BLaER1 (cell line): ENCODE measurements at regions not wholly inside any gene's neighbourhood (a gene's known extent, or its start where the extent isn't known, plus 50 kb on each side); places are given as distances from the start of the nearest gene placed in this dataset.

Experiments used
- H3K27ac ChIP-seq: shearing (Covaris generic); formaldehyde crosslinking; 2 replicates; pipeline ENCODE4 v1.8.1; 2022
- H3K27me3 ChIP-seq: shearing (Covaris generic); formaldehyde crosslinking; 2 replicates; pipeline ENCODE4 v1.8.1; 2022
- H3K36me3 ChIP-seq: shearing (Covaris generic); formaldehyde crosslinking; 2 replicates; pipeline ENCODE4 v1.8.1; 2022
- H3K4me1 ChIP-seq: shearing (Covaris generic); formaldehyde crosslinking; 2 replicates; pipeline ENCODE4 v1.8.1; 2022
- H3K4me2 ChIP-seq: shearing (Covaris generic); formaldehyde crosslinking; 2 replicates; pipeline ENCODE4 v1.8.1; 2022
- H3K4me3 ChIP-seq: shearing (Covaris generic); formaldehyde crosslinking; 2 replicates; pipeline ENCODE4 v1.8.1; 2022
- H3K9ac ChIP-seq: shearing (Covaris generic); formaldehyde crosslinking; 2 replicates; pipeline ENCODE4 v1.8.1; 2022
- H3K9me3 ChIP-seq: shearing (Covaris generic); formaldehyde crosslinking; 2 replicates; pipeline ENCODE4 v1.8.1; 2022
- H4K20me1 ChIP-seq: shearing (Covaris generic); formaldehyde crosslinking; 2 replicates; pipeline ENCODE4 v1.8.1; 2022
- Cebpa-rat ChIP-seq: shearing (Covaris generic); IDR thresholded peaks from 2 replicates; pipeline ENCODE4 v1.8.1; 2022

- Histone ChIP-seq H3K27me3 (no peaks in the 10 kb centered on the region), H3K36me3 (no peaks in the 10 kb centered on the region), H3K4me2 (no peak overlapping the region), H3K4me3 (no peak overlapping the region), H3K4me1 (no peaks in the 10 kb centered on the region), H3K9ac (no peak overlapping the region), H3K27ac (no peak overlapping the region), H4K20me1 (no peaks in the 10 kb centered on the region), H3K9me3 (no peaks in the 10 kb centered on the region)
- TF ChIP-seq Cebpa-rat, result no peak
Measured at GRCh38 chr6:165925474-165926156, 242.0 kb downstream of the TBXT start.

GRCh38 chr6:165922309-165922794, 245.3 kb downstream of the TBXT start:
- H3K4me3 ChIP-seq, result no peak overlapping the region
- H4K20me1 ChIP-seq, result no peaks in the 10 kb centered on the region
- H3K27me3 ChIP-seq, result no peaks in the 10 kb centered on the region
- no peaks in the 10 kb centered on the region for H3K36me3 ChIP-seq
- no peak for TF ChIP-seq Cebpa-rat
- no peaks in the 10 kb centered on the region for H3K9me3 ChIP-seq
- no peak overlapping the region for H3K27ac ChIP-seq
- no peak overlapping the region for H3K4me2 ChIP-seq
- H3K9ac ChIP-seq, result no peak overlapping the region
- H3K4me1 ChIP-seq, result no peaks in the 10 kb centered on the region

GRCh38 chr6:165920896-165921671, 246.6 kb downstream of the TBXT start:
- Histone ChIP-seq H3K4me3 (no peak overlapping the region), H4K20me1 (no peaks in the 10 kb centered on the region), H3K9ac (no peak overlapping the region), H3K27ac (no peak overlapping the region), H3K4me1 (no peaks in the 10 kb centered on the region), H3K4me2 (no peak overlapping the region), H3K36me3 (no peaks in the 10 kb centered on the region), H3K27me3 (no peaks in the 10 kb centered on the region), H3K9me3 (no peaks in the 10 kb centered on the region)
- TF ChIP-seq Cebpa-rat, result no peak

DNA sequence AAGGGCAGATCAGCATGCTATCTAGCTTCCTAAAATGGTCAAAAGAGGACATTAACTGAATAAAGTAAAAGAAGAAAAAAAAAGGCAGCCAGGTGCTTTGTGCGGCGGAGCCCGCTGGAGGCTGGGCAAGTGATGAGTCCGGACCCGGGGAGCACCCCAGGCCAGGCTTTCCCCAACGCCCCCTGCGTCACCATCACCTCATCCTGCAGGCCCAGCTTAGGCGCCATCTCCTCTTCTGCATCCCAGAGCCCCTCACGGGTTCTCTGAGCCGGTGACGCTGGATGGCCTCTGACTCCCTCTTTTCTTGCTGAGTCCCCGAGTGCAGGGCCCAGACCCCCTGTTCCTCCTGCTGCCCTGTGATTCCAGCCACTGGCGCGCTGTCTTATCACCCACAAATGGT, 250.1 kb downstream of the TBXT start:
- Histone ChIP-seq H3K36me3 (no peaks in the 10 kb centered on the region), H3K27ac (no peak overlapping the region), H3K4me2 (no peak overlapping the region), H3K9ac (no peak overlapping the region), H4K20me1 (no peaks in the 10 kb centered on the region), H3K27me3 (no peaks in the 10 kb centered on the region), H3K4me1 (no peaks in the 10 kb centered on the region), H3K9me3 (no peaks in the 10 kb centered on the region), H3K4me3 (no peak overlapping the region)
- no peak for TF ChIP-seq Cebpa-rat

DNA sequence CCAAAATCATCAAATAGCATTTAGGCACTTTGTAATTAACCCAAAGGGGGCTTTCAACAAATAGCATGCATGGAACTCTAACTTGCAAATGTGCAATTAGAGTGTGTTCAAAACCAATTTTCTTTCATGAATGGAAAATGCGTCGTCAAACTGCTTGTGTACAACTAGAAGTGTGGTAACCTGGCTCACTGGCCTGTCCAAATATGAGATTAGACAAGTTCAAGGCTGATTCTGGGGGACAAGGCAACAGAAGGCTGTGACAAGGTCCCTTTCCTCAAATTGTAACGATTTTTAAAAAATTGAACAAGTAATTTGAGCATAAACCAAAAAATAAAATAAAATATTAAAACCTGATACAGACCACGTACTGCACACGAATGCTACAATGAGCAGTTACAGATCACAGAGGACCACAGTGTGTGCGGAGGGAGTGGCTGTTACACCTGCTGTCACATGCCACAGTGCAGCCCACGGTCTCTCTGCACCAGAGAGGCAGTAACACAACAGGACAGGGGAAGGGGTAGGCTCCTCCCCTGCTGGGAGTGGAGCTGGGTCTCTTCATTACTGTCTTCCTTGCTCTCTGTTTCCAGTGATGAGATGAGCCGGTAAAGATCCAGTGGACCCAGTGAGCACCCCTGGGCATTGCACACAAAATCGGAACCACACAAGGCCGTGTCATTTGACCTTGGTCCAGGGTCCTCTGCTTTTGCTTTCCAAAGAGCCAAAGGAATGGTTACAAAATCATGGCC, 252.2 kb upstream of the PDE10A start:
- H3K36me3 ChIP-seq, result no peaks in the 10 kb centered on the region
- H3K27me3 ChIP-seq, result no peaks in the 10 kb centered on the region
- TF ChIP-seq Cebpa-rat, result no peak
- H3K9ac ChIP-seq, result no peak overlapping the region
- no peak overlapping the region for H3K4me2 ChIP-seq
- H3K27ac ChIP-seq, result no peak overlapping the region
- H3K4me3 ChIP-seq, result no peak overlapping the region
- no peaks in the 10 kb centered on the region for H3K4me1 ChIP-seq
- H4K20me1 ChIP-seq, result no peaks in the 10 kb centered on the region
- H3K9me3 ChIP-seq, result no peaks in the 10 kb centered on the region

GRCh38 chr6:165913676-165914570, 250.9 kb upstream of the PDE10A start:
- H3K36me3 ChIP-seq, result no peaks in the 10 kb centered on the region
- no peaks in the 10 kb centered on the region for H4K20me1 ChIP-seq
- no peaks in the 10 kb centered on the region for H3K4me1 ChIP-seq
- H3K4me2 ChIP-seq, result no peak overlapping the region
- no peak overlapping the region for H3K4me3 ChIP-seq
- no peaks in the 10 kb centered on the region for H3K9me3 ChIP-seq
- no peaks in the 10 kb centered on the region for H3K27me3 ChIP-seq
- H3K9ac ChIP-seq, result no peak overlapping the region
- no peak for TF ChIP-seq Cebpa-rat
- no peak overlapping the region for H3K27ac ChIP-seq

DNA sequence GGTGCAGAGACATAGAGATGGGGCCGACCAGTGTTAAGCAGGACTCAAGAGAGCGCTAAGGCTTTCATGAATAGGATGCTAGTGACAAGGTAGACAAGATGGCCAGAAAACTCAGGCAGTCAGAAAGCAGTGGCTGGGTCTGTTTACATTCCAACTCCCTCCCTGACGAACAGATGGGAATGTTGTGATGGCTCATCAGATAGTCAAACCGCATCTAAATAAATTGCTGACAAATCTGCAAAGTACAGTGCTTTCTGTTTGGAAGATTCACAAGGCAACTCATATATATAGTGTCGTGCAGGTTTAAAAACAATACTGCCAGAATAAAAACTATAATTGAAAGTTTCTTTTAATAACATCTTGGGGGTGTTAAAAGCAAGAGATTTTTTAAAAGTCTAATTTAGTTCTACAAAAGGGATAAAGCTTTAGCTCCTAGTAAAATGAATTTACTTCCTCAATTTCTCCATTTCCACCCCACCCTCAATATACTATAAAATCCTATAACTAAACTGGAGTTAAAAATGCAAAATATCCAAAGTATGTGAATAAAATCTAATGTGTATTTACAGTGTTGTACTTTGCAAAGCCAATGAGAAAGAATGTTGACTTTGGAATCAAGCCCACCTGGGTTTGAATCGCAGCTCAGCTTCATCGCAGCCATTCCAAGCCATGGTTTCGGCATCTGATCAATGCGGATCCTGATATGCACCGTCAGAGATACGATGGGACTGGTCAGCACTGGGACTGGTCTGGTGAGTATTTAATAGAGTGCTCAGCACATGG, 247.3 kb upstream of the PDE10A start:
- Histone ChIP-seq H3K36me3 (no peaks in the 10 kb centered on the region), H3K4me2 (no peak overlapping the region), H3K27me3 (no peaks in the 10 kb centered on the region), H4K20me1 (no peaks in the 10 kb centered on the region), H3K4me3 (no peak overlapping the region), H3K9ac (no peak overlapping the region), H3K4me1 (no peaks in the 10 kb centered on the region), H3K27ac (no peak overlapping the region), H3K9me3 (peaks cover 8% of the 10 kb centered on the region; the same call in 1 of the 2 replicates)
- TF ChIP-seq Cebpa-rat, result no peak

DNA sequence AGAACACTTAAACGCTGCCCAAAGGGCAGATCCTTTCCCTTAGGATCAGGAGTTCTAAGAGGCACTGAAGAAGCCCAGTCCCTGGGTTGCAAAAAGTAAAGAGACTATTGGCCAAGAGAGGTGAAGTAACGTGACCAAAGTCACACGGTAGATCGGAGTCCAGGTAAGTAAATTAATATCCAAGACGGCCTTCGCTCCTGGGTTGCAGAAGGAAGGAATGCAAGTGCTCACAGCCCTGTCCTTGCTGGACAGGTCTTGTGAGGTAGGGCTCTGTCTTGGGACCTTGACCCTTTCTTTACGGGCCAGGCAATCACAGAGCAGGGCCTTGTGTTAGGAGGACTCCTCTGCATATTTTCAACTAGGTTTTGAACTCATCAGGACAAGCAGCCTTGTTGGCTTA, 243.7 kb upstream of the PDE10A start:
- Histone ChIP-seq H3K9me3 (peaks cover 8% of the 10 kb centered on the region; the same call in 1 of the 2 replicates), H3K9ac (no peak overlapping the region), H3K4me3 (no peak overlapping the region), H3K4me2 (no peak overlapping the region), H3K27me3 (no peaks in the 10 kb centered on the region), H4K20me1 (no peaks in the 10 kb centered on the region), H3K36me3 (no peaks in the 10 kb centered on the region), H3K4me1 (no peaks in the 10 kb centered on the region), H3K27ac (no peak overlapping the region)
- no peak for TF ChIP-seq Cebpa-rat
